Small intestine (tissue), 7 donors: ENCODE measurements at regions not wholly inside any gene's neighbourhood (a gene's known extent, or its start where the extent isn't known, plus 50 kb on each side); places are given as distances from the start of the nearest gene placed in this dataset.
A peak's percentile ranks its signal among the peaks of the same experiment; 100 is the strongest.
"Not testable (repeated sequence)": the region's sequence is repeated elsewhere in the genome, so short reads cannot be mapped to it uniquely, and the experiment has no call there.

Source experiments
- DNase-seq, 2 donors: peaks; one replicate each; pipeline versions ENCODE4 v3.0.0 to v3.0.0-alpha.2; 2013
- FAIRE-seq: peaks from 2 replicates; lab custom pipeline; 2012; peaks lifted over from hg19 to GRCh38; lab: Jason Lieb, UNC
- H3K27ac ChIP-seq, 3 donors: one replicate each; pipeline ENCODE4 v1.5.1; 2013; ENCODE audit warnings: low read length in 2 of 3, mild to moderate bottlenecking in 2 of 3, control low read depth in 1 of 3, inconsistent platforms in 1 of 3, low read depth in 1 of 3, moderate library complexity in 1 of 3
- H3K27me3 ChIP-seq, 3 donors: one replicate each; pipeline ENCODE4 v1.6.1; 2013; ENCODE audit warnings: low read length in 3 of 3, inconsistent platforms in 1 of 3; ENCODE audit not compliant: control insufficient read depth in 3 of 3, insufficient read depth in 3 of 3
- H3K36me3 ChIP-seq, 3 donors: one replicate each; pipeline ENCODE4 v1.6.1; 2013; ENCODE audit warnings: low read length in 3 of 3, inconsistent platforms in 1 of 3, low read depth in 1 of 3, mild to moderate bottlenecking in 1 of 3, moderate library complexity in 1 of 3; ENCODE audit not compliant: control insufficient read depth in 3 of 3, insufficient read depth in 2 of 3
- H3K4me1 ChIP-seq, 3 donors: one replicate each; pipeline ENCODE4 v1.6.1; 2013; ENCODE audit warnings: low read length in 2 of 3, inconsistent platforms in 1 of 3, low read depth in 1 of 3, mild to moderate bottlenecking in 1 of 3, moderate library complexity in 1 of 3; ENCODE audit not compliant: control insufficient read depth in 3 of 3, insufficient read depth in 2 of 3
- H3K4me3 ChIP-seq, 3 donors: one replicate each; pipeline ENCODE4 v1.5.1; 2013; ENCODE audit warnings: low read length in 3 of 3, control low read depth in 1 of 3, inconsistent platforms in 1 of 3, low read depth in 1 of 3, mild to moderate bottlenecking in 1 of 3, moderate library complexity in 1 of 3
- H3K9me3 ChIP-seq, 2 donors: one replicate each; pipeline ENCODE4 v1.6.1; 2013; ENCODE audit warnings: low read depth in 1 of 2, low read length in 1 of 2; ENCODE audit not compliant: control insufficient read depth in 2 of 2, insufficient read depth in 1 of 2
- WGBS, 3 donors: extraction: QIAGEN DNeasy Blood & Tissue Kit; methylation state at CpG; one replicate each; pipeline ENCODE4 v1.1.7; 2013; 5-methylcytosine and 5-hydroxymethylcytosine counted together
- donor health status: healthy with polysubstance abuse.
- donor health status: control.
- donor health status: control.
- donor health status: Bipolar disorder and iron deficiency.
- donor health status: healthy.

DNA sequence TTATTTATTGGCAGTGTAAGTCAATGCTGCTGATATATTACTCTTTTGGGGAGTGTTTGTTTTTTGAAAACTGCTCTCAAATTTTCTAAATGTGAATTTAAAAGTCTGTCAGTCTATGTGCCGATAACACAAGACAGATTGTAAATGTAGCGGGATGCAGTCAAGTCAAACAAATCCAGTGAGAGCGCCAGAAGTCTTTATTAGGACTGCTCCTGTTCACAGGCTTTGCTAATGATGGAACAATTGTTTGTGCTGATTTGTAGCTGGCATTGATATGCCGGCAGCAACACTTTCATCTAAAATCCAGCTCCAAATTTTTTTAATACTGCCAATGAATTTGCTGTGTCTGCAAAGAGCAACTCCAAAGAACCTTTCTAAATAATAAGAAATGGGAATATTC lies 78.7 kb upstream of the TET2 start:
- 62 to 72% (median 62%) methylated on average over 4 of the region's 4 CpGs for WGBS, 3 donors
- Histone ChIP-seq H3K27me3 (no peaks in the 10 kb centered on the region), H3K4me3 (no peak overlapping the region), H3K4me1 (no peaks in the 10 kb centered on the region), H3K27ac (no peak overlapping the region), H3K9me3 (no peaks in the 10 kb centered on the region), H3K36me3 (no peaks in the 10 kb centered on the region)
- FAIRE-seq (no peak), DNase-seq (no peak)

DNA sequence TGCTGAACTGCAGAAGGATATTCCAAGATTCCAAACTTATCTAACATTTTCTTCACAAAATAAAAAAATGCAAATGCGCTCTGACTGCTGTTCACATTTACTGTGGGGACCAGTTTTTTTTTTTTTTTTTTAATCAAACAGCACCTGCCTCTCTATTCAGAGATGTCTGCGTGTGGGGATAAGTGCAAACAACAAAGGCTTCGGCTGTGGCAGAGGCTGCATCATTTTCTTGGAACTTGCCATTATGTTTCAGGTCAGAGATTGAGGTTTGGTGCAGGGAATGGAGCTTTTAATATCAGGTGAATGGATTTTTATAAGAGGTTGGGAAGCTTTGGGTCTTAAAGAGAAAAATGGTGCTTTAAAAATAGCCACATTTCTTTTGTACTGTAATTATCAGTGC lies 78.2 kb upstream of the TET2 start:
- FAIRE-seq (no peak), DNase-seq (no peak)
- 69 to 79% (median 69%) methylated on average over 3 of the region's 3 CpGs for WGBS, 3 donors
- no peaks in the 10 kb centered on the region for H3K4me1 ChIP-seq
- no peaks in the 10 kb centered on the region for H3K27me3 ChIP-seq
- no peaks in the 10 kb centered on the region for H3K36me3 ChIP-seq
- no peak overlapping the region for H3K27ac ChIP-seq
- no peak overlapping the region for H3K4me3 ChIP-seq
- no peaks in the 10 kb centered on the region for H3K9me3 ChIP-seq

DNA sequence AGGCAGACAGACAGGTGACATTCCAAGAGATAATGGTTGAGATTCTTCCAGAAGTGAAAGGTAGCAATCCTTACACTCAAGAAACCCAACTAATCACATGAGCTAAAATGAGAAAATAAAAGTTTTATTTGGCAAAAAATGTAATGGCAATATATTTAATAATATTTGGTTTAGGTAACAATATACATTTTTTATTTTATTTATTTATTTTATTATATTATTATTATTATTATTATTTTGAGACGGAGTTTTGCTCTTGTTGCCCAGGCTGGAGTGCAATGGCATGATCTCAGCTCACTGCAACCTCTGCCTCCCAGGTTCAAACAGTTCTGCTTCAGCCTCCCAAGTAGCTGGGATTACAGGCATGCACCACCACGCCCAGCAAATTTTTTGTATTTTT lies 74.6 kb upstream of the TET2 start:
- H3K36me3 ChIP-seq, FAIRE-seq, H3K9me3 ChIP-seq, H3K4me3 ChIP-seq, H3K27me3 ChIP-seq, H3K4me1 ChIP-seq, DNase-seq, H3K27ac ChIP-seq: not testable (repeated sequence)
- 90 to 91% (median 90%) methylated on average over 2 of the region's 2 CpGs for WGBS, 3 donors

DNA sequence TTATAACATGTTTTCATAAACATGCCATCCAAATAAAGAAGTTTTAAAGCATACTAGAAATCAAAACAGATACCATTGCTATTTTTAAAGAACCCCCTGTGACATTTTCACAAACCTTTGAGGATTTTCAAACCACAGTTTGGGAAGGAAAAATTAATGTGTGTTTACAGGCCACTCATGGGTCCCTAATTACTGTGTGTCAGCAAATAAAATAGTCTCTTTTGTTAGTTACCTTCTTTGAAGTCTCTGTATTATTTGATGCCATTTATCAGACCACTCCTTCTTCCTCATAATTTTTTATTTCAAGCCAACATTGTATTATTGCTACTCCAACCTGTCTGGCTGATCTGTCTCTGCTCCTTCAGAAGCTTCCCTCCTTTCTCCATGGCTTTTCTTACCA lies 72.6 kb upstream of the TET2 start:
- no peak for DNase-seq
- Histone ChIP-seq H3K4me1 (no peaks in the 10 kb centered on the region), H3K27ac (no peak overlapping the region), H3K36me3 (no peaks in the 10 kb centered on the region), H3K9me3 (no peaks in the 10 kb centered on the region), H3K27me3 (no peaks in the 10 kb centered on the region), H3K4me3 (no peak overlapping the region)
- no peak for FAIRE-seq

DNA sequence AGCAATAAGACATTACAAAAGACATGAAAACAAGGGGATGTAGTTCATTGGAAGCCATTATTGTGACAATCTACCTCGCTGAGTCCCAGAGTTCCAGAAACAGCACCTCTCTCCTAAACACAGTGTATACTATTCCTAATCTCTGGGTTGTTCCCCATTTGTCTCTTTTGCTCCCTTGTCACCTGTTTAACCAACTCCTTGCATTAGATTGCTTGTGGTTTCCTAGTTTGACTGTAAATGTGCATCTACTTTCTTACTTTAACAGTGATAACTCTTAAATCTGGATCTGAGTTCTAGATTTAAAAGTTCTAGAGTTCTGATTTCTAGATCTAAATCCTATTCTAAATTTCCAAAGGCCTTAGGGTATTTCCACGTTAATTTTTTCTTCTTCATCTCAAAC lies 71.6 kb upstream of the TET2 start:
- Histone ChIP-seq H3K27ac (no peak overlapping the region), H3K36me3 (no peaks in the 10 kb centered on the region), H3K4me3 (no peak overlapping the region), H3K4me1 (no peaks in the 10 kb centered on the region), H3K9me3 (no peaks in the 10 kb centered on the region), H3K27me3 (no peaks in the 10 kb centered on the region)
- DNase-seq (no peak), FAIRE-seq (no peak)
- WGBS, 3 donors = 51 to 66% (median 59%) methylated on average over 2 of the region's 2 CpGs

DNA sequence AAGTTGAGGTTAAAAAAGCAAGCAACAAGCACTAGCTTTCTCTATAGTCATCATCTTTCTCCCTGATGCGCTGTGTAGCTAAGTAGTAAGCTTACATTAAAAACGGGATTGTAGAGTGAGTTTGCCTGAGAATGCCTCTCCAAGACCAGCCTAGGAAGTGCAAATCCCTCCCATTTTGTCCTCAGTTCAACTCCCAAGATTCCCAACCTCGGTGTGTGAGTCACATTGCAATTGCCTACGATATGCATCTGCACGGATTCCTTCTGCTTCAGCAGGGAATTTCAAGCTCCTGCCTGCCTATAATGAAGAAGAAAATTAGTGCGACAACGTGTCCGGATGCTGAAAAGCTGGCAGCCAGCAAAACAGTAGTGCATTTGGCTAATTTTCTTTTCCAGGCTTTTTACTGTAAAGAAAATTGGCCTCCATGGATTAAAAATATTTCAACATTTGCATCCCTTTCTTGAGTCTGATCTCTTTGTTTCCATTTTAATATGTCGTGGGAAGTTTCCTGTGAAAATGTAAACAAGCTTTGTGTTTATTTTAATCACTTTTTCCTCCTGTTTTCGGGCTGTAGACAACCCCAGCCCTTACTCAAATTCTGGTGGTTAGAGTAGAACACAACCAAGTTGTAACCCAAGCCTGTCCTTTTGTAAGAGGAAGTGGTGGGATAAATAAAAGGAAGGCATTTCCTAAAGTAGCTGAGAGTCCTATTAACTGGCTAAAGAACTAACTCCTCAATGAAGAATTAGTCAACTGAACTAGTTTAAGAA lies 58.4 kb upstream of the TET2 start:
- 34 to 38% (median 36%) methylated on average over 10 of the region's 10 CpGs for WGBS, 3 donors
- no peaks in the 10 kb centered on the region for H3K9me3 ChIP-seq
- peak; percentile 9 for DNase-seq
- H3K36me3 ChIP-seq = no peaks in the 10 kb centered on the region
- H3K4me1 ChIP-seq = no peaks in the 10 kb centered on the region
- H3K27ac ChIP-seq = peak overlapping the region in 1 of 3 donors; percentile 2
- no peaks in the 10 kb centered on the region for H3K27me3 ChIP-seq
- no peak overlapping the region for H3K4me3 ChIP-seq
- no peak for FAIRE-seq

DNA sequence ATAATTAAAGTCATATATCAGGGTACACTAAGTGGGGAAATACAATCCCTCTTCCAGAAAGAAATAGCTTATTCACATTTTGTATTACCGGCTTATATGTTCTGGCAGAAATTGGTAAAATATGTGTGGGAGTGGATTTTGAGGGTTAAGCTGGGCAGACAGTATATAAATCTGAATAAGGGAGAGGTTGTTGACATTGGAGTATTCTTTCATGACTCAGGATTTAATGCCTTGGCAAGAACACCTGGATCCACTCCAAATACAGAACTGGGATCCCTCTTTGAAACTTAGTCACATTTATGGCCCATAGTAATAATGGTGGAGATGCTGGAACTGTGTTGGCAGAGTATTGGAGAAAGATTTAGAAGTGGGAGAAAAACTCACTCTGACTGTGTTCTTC lies 54.3 kb upstream of the TET2 start:
- peak in 1 of 2 donors; percentile 15 for DNase-seq
- FAIRE-seq = no peak
- Histone ChIP-seq H3K9me3 (no peaks in the 10 kb centered on the region), H3K4me3 (no peak overlapping the region), H3K27ac (no peak overlapping the region), H3K4me1 (no peaks in the 10 kb centered on the region), H3K36me3 (no peaks in the 10 kb centered on the region), H3K27me3 (no peaks in the 10 kb centered on the region)
- 83 to 91% (median 90%) methylated on average over 1 of the region's 1 CpG for WGBS, 3 donors

DNA sequence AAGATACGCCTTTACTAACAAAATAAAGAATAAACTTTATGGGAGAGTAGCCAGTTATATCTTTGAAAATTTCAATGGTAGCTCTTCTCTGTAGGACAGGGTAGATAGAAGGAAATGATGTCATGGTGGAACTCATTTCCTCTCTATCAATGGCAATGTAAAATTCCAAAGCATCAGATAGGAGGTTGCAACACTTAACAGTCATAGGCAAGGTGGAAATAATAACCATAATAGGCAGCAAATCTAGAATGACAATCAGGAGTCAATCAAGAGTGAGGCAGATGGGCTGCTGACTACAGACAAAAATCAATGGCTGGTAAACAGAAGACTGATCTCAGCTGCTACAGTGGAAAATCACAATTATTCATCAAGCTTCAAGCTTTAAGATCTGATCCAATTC lies 53.9 kb upstream of the TET2 start:
- Histone ChIP-seq H3K27me3 (no peaks in the 10 kb centered on the region), H3K27ac (no peak overlapping the region), H3K4me1 (no peaks in the 10 kb centered on the region), H3K9me3 (no peaks in the 10 kb centered on the region), H3K4me3 (no peak overlapping the region), H3K36me3 (no peaks in the 10 kb centered on the region)
- WGBS, 3 donors = 58 to 75% (median 65%) methylated on average over 1 of the region's 1 CpG
- FAIRE-seq (no peak), DNase-seq (no peak)

DNA sequence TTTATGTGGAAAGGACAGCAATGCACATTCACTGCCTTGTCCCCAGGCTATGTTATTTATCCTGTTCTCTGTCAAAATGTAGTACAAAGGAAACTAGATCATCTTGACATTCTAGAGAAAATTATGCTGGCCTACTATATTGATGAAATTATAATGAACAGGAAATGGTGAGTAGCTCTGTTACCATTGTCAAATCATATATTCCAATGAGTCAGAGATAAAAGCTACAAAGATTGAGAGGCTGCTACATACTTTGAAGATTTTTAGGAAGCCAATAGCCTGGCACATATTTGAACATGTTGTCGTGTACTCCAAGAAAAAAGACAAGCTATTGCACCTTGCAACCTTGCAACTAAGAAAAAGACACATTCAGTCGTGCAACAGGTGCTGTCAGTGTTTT lies 52.7 kb upstream of the TET2 start:
- 61 to 76% (median 76%) methylated on average over 2 of the region's 2 CpGs for WGBS, 3 donors
- FAIRE-seq (no peak), DNase-seq (no peak)
- Histone ChIP-seq H3K27ac (no peak overlapping the region), H3K27me3 (no peaks in the 10 kb centered on the region), H3K36me3 (no peaks in the 10 kb centered on the region), H3K9me3 (no peaks in the 10 kb centered on the region), H3K4me1 (no peaks in the 10 kb centered on the region), H3K4me3 (no peak overlapping the region)
